ENCODE measurements at regions not wholly inside any gene's neighbourhood (a gene's known extent, or its start where the extent isn't known, plus 50 kb on each side); places are given as distances from the start of the nearest gene placed in this dataset.
"Not testable (repeated sequence)": the region's sequence is repeated elsewhere in the genome, so short reads cannot be mapped to it uniquely, and the experiment has no call there.

- intact Hi-C loops (cut with micrococcal nuclease) = no loop called here
- H3K4me3 Mint-ChIP-seq (ENCODE audit: unreplicated experiment) = no peak overlapping the region
- H3K27me3 Mint-ChIP-seq (ENCODE audit: insufficient read depth, unreplicated experiment) = no peaks in the 10 kb centered on the region
- BruUV-seq (replicated peaks) = no TSS peak
- H3K9me3 Mint-ChIP-seq (ENCODE audit: unreplicated experiment) = peaks cover 9% of the 10 kb centered on the region
- DNase-seq (ENCODE audit: unreplicated experiment) = no peak
- H3K36me3 Mint-ChIP-seq (ENCODE audit: insufficient read depth, unreplicated experiment) = no peaks in the 10 kb centered on the region
- ChIA-PET CTCF (no interaction called here), POLR2A (no interaction called here)
- no peak for TF ChIP-seq CTCF (IDR thresholded peaks at IDR 0.05; ENCODE audit: unreplicated experiment)
- H3K4me1 Mint-ChIP-seq (ENCODE audit: insufficient read depth, unreplicated experiment) = no peaks in the 10 kb centered on the region
- H3K27ac Mint-ChIP-seq (ENCODE audit: low read depth, unreplicated experiment) = no peak overlapping the region
Measured at GRCh38 chr5:119694284-119694683, 64.9 kb downstream of the FAM170A start.

GRCh38 chr5:119706049-119706448 is 76.7 kb downstream of the FAM170A start:
- no peak overlapping the region for H3K4me3 Mint-ChIP-seq (ENCODE audit: unreplicated experiment)
- no peaks in the 10 kb centered on the region for H3K4me1 Mint-ChIP-seq (ENCODE audit: insufficient read depth, unreplicated experiment)
- H3K27ac Mint-ChIP-seq (ENCODE audit: low read depth, unreplicated experiment) = no peak overlapping the region
- DNase-seq (ENCODE audit: unreplicated experiment) = no peak
- no TSS peak for BruUV-seq (replicated peaks)
- ChIA-PET POLR2A (no interaction called here), CTCF (no interaction called here)
- intact Hi-C loops (cut with micrococcal nuclease) = no loop called here
- no peaks in the 10 kb centered on the region for H3K36me3 Mint-ChIP-seq (ENCODE audit: insufficient read depth, unreplicated experiment)
- TF ChIP-seq CTCF (IDR thresholded peaks at IDR 0.05; ENCODE audit: unreplicated experiment) = no peak
- peaks cover 6% of the 10 kb centered on the region for H3K9me3 Mint-ChIP-seq (ENCODE audit: unreplicated experiment)
- no peaks in the 10 kb centered on the region for H3K27me3 Mint-ChIP-seq (ENCODE audit: insufficient read depth, unreplicated experiment)

- no peaks in the 10 kb centered on the region for H3K4me1 Mint-ChIP-seq (ENCODE audit: insufficient read depth, unreplicated experiment)
- no peak overlapping the region for H3K27ac Mint-ChIP-seq (ENCODE audit: low read depth, unreplicated experiment)
- ChIA-PET POLR2A (no interaction called here), CTCF (interaction anchor here (0.6 to 0.9 kb wide), 3 partner anchors 13 to 42 kb away, joined by 3 read pairs; no protein-coding TSS in a partner anchor)
- BruUV-seq (replicated peaks) = no TSS peak
- H3K27me3 Mint-ChIP-seq (ENCODE audit: insufficient read depth, unreplicated experiment) = no peaks in the 10 kb centered on the region
- TF ChIP-seq CTCF (IDR thresholded peaks at IDR 0.05; ENCODE audit: unreplicated experiment) = no peak
- H3K36me3 Mint-ChIP-seq (ENCODE audit: insufficient read depth, unreplicated experiment) = no peaks in the 10 kb centered on the region
- DNase-seq (ENCODE audit: unreplicated experiment) = no peak
- no peak overlapping the region for H3K4me3 Mint-ChIP-seq (ENCODE audit: unreplicated experiment)
- no peaks in the 10 kb centered on the region for H3K9me3 Mint-ChIP-seq (ENCODE audit: unreplicated experiment)
- intact Hi-C loops (cut with micrococcal nuclease) = no loop called here
Measured at GRCh38 chr5:119708076-119708790, 78.9 kb downstream of the FAM170A start.

GRCh38 chr5:119721775-119722174 is 92.4 kb downstream of the FAM170A start:
- H3K27ac Mint-ChIP-seq (ENCODE audit: low read depth, unreplicated experiment) = no peak overlapping the region
- BruUV-seq (replicated peaks) = no TSS peak
- H3K27me3 Mint-ChIP-seq (ENCODE audit: insufficient read depth, unreplicated experiment) = no peaks in the 10 kb centered on the region
- CTCF ChIA-PET = interaction anchor here (0.6 kb wide), 1 partner anchor 544 kb away, joined by 3 read pairs; no protein-coding TSS in a partner anchor
- H3K4me1 Mint-ChIP-seq (ENCODE audit: insufficient read depth, unreplicated experiment) = no peaks in the 10 kb centered on the region
- POLR2A ChIA-PET = no interaction called here
- H3K36me3 Mint-ChIP-seq (ENCODE audit: insufficient read depth, unreplicated experiment) = peaks cover 6% of the 10 kb centered on the region
- intact Hi-C loops (cut with micrococcal nuclease) = no loop called here
- H3K9me3 Mint-ChIP-seq (ENCODE audit: unreplicated experiment) = peaks cover 8% of the 10 kb centered on the region
- H3K4me3 Mint-ChIP-seq (ENCODE audit: unreplicated experiment) = no peak overlapping the region
- DNase-seq (ENCODE audit: unreplicated experiment) = no peak
- TF ChIP-seq CTCF (IDR thresholded peaks at IDR 0.05; ENCODE audit: unreplicated experiment) = no peak

GRCh38 chr5:119725291-119725690 is 95.9 kb downstream of the FAM170A start:
- H3K9me3 Mint-ChIP-seq (ENCODE audit: unreplicated experiment) = peaks cover 11% of the 10 kb centered on the region
- H3K27me3 Mint-ChIP-seq (ENCODE audit: insufficient read depth, unreplicated experiment); BruUV-seq (replicated peaks); H3K36me3 Mint-ChIP-seq (ENCODE audit: insufficient read depth, unreplicated experiment); intact Hi-C loops (cut with micrococcal nuclease); DNase-seq (ENCODE audit: unreplicated experiment); H3K4me1 Mint-ChIP-seq (ENCODE audit: insufficient read depth, unreplicated experiment); H3K27ac Mint-ChIP-seq (ENCODE audit: low read depth, unreplicated experiment); POLR2A ChIA-PET; H3K4me3 Mint-ChIP-seq (ENCODE audit: unreplicated experiment): not testable (repeated sequence)
- CTCF ChIA-PET = interaction anchor here (1.0 kb wide), 1 partner anchor 303 kb away, joined by 3 read pairs; no protein-coding TSS in a partner anchor
